Sciatic nerve (tissue), 2 donors: ENCODE measurements at regions not wholly inside any gene's neighbourhood (a gene's known extent, or its start where the extent isn't known, plus 50 kb on each side); places are given as distances from the start of the nearest gene placed in this dataset.
"Not testable (repeated sequence)": the region's sequence is repeated elsewhere in the genome, so short reads cannot be mapped to it uniquely, and the experiment has no call there.

ENCODE experiments used
- ATAC-seq: fragments of 200-7000 bp; cut with Tn5 transposase; one replicate; pipeline ENCODE4 v1.9.1; 2020; ENCODE audit warnings: mild to moderate bottlenecking, moderate library complexity
- DNase-seq: peaks from one replicate; pipeline ENCODE4 v3.0.0-alpha.2; 2020; ENCODE audit warnings: low spot score
- intact Hi-C: fragments of 100-400 bp; cut with DNase I; formaldehyde crosslinking; loops from one replicate; pipeline ENCODE4 v1.14.2; 2022
- donor health status: DM: no; HTN: no; CAD: no.
- donor health status: DM: no; HTN: no; CAD: no.

GRCh38 chr22:47515384-47516125, 753.1 kb downstream of the TBC1D22A start:
- ATAC-seq (no peak), DNase-seq (no peak)
- intact Hi-C loops = no loop called here

DNA sequence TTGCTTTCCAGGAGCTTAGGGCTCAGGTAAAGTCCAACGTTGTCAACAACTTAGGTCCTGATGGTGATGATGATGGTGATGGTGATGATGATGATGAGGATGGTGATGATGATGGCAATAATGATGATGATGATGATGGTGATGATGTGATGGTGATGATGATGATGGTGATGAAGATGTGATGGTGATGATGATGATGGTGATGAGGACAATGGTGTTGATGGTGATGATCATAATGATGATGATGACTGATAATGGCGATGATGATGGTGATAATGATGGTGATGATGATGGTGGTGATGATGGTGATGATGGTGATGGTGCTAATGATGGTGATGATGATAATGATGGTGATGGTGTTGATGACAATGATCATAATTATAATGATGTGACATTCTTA, 750.2 kb downstream of the TBC1D22A start:
- DNase-seq (no peak), ATAC-seq (no peak)
- intact Hi-C loops = no loop called here

GRCh38 chr22:47504962-47505361, 742.5 kb downstream of the TBC1D22A start:
- intact Hi-C loops = no loop called here
- DNase-seq (no peak), ATAC-seq (no peak)

- intact Hi-C loops = no loop called here
- no peak for ATAC-seq
- no peak for DNase-seq
Measured at GRCh38 chr22:47498969-47499495, 736.6 kb downstream of the TBC1D22A start.

- DNase-seq = no peak
- intact Hi-C loops = no loop called here
- ATAC-seq = no peak
Measured at GRCh38 chr22:47497666-47498065, 735.2 kb downstream of the TBC1D22A start.

DNA sequence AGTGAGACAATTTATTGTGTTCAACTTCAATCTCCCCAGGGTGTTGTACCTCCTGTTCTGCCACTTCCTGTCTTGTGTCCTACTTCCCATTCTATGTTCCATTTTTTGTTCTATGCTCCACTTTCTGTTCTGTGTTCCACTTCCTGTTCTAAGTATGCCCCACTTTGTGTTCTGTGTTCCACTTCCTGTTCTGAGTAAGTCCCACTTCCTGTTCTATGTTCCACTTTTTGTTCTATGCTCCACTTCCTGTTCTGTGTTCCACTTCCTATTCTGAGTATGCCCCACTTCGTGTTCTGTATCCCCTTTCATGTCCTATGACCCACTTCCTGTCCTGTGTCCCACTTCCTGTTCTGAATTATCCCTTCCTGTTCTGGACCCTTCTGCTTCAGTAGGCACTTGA, 732.7 kb downstream of the TBC1D22A start:
- intact Hi-C loops = no loop called here
- no peak for ATAC-seq
- no peak for DNase-seq

DNA sequence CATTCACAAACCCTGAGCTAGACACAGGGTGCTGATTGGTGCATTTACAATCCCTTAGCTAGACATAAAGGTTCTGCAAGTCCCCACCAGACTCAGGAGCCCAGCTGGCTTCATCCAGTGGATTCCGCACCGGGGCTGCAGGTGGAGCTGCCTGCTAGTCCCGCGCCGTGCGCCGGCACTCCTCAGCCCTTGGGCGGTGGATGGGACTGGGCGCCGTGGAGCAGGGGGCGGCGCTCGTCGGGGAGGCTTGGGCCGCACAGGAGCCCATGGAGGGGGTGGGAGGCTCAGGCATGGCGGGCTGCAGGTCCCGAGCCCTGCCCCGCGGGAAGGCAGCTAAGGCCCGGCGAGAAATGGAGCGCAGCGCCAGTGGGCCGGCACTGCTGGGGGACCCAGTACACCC, 725.7 kb downstream of the TBC1D22A start:
- ATAC-seq, DNase-seq, intact Hi-C loops: not testable (repeated sequence)

GRCh38 chr22:47486569-47487312, 724.3 kb downstream of the TBC1D22A start:
- DNase-seq (no peak), ATAC-seq (no peak)
- intact Hi-C loops = no loop called here

DNA sequence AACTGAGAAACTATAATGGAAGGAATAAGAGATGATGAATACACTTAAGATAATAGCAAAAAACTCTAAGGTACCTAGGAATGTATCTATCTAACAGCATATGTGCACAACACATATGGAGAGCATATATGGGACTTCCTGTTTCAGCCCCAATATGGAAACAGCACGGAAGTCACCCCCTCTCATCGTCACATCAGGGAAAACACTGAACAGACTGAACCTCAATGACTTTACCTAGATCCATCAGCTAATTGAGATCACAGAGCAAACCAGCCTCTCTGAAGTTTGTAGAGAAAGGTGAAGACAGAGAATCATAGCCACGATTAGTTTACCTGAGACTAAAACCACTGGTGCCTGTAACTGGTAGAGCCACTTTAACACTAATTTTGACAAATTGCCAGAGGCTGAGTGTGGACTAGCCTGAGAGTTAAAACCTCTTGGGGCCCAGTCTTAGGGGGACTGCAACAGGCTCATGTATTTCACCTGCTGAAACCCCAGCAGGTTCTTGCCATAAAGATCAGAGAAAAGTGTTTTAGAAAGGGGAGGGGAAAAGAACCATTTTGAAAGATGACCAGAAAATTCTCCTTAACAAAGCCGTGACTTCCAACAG, 722.6 kb downstream of the TBC1D22A start:
- no peak for DNase-seq
- intact Hi-C loops = no loop called here
- ATAC-seq = no peak

- DNase-seq (no peak), ATAC-seq (no peak)
- intact Hi-C loops = no loop called here
Measured at GRCh38 chr22:47476231-47476630, 713.8 kb downstream of the TBC1D22A start.

GRCh38 chr22:47474895-47475294, 712.4 kb downstream of the TBC1D22A start:
- peak; percentile 90 for ATAC-seq
- no peak for DNase-seq
- intact Hi-C loops = no loop called here

- DNase-seq (no peak), ATAC-seq (no peak)
Measured at GRCh38 chr22:47474464-47474863, 712.0 kb downstream of the TBC1D22A start.

DNA sequence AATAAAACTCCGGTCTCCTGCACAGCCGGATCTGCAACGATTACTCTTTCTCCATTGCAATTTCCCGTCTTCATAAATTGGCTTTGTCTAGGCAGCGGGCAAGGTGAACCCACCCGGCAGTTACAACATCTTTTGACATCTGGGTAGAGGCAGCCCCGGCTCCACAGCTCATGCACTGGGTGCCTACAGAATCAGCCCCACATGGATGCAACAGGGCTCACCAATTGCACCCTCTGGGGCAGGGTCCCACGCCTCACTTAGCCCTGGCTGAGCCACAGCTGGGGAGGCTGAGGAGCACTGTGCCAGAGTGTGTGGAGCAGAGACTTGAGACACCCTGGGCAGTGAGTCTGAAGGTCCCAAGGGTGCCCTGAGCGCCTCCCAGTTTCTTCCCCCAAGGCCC, 710.2 kb downstream of the TBC1D22A start:
- ATAC-seq (no peak), DNase-seq (no peak)
- intact Hi-C loops = no loop called here

More at GRCh38 chr22:47474464-47474863, 712.0 kb downstream of the TBC1D22A start:
- intact Hi-C loops = no loop called here

DNA sequence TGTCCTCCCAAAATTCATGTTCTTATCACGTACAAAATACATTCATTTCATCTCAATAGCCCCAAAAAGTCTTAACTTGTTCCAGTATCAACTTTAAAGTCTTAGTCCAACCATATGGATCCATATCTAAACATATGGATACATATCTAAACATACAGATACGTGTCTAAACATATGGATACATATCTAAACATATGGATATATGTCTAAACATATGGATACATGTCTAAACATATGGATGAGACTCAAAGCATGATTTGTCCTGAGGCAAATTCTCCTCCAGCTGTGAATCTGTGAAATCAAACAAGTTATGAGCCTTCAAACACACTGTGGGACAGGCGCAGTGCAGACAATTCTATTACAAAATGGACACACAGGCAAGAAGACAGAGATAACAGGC, 709.0 kb downstream of the TBC1D22A start:
- intact Hi-C loops = no loop called here
- ATAC-seq = no peak

DNA sequence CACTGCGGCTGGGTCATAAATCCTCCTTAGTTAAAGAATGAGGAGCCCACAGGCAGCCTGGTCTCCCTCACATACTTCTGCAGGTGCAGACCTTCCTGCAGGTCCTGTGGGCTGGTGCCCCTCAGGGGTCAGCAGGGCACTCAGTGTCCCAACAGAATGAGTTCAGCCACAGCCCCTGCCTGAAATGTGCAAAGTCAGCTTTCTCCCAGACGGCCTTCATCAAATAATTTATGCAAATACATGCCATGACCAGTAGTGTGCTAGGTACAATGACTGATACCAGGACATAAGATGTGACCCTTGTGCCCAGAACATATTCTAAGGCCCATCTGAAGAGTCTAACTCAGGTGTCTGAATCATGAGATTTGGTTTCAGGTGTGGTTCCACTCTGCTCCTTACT, 703.4 kb downstream of the TBC1D22A start:
- intact Hi-C loops = no loop called here
- ATAC-seq (no peak), DNase-seq (no peak)

More for the DNA sequence above, 709.0 kb downstream of the TBC1D22A start:
- DNase-seq = no peak

DNA sequence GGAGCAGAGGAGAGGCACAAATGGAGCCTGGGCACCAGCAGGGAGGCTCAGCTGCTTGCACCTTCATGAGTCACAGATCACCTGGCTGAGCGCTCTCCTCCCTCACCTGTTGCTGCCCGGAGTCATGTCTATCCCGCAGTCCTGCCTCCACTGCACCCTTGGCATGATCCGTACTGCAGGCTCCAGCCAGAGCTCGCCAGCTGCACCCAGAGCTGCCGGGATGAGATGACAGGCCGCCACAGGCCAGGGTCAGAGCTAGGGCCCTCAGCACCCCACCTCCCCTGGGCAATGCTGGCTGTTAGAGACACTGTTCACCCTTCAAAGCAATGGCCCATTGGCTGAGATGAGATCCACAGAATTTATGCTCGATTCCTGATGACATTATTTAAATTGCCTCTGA, 702.8 kb downstream of the TBC1D22A start:
- intact Hi-C loops = no loop called here
- ATAC-seq = no peak
- no peak for DNase-seq

- intact Hi-C loops = no loop called here
- ATAC-seq = no peak
- no peak for DNase-seq
Measured at GRCh38 chr22:47463220-47463619, 700.8 kb downstream of the TBC1D22A start.

DNA sequence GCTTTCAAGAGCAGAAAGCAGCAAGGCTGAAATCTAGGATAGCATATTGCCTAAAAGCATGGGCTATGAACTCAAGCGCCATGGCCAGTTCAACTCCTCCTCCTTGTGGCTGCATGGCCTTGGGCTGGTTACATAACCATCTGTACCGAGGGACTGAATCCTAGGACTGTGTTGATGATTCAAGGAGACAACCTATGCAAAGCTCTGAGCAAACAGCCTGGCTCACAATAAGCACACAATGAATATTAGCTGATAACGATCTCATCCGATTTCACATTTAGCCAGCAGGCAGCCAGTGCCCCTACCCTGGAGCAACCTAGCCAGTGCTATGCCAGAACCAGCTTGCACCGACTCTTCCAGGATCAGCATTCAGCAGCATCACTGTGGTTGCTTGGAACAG, 698.4 kb downstream of the TBC1D22A start:
- no peak for DNase-seq
- no peak for ATAC-seq
- intact Hi-C loops = no loop called here

DNA sequence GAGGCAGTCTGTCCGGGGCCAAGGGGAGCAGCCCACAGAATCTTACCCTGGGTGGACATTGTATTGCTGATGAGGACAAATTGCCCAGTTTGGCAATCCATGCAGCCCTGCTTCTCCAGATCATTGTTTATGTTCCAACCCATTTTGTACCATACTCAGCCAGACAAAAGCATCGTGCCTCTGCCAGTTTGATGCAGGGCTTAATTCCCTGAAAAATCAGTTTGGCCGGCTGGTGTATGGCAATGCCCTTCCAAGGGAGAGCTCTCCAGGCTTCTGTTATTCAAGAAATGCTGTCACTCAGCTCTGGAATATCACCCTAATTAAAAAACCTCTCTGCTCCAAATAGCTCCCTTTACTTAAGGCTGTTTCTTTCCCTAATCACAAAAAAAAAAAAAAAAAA, 697.7 kb downstream of the TBC1D22A start:
- intact Hi-C loops = no loop called here
- ATAC-seq (no peak), DNase-seq (no peak)

DNA sequence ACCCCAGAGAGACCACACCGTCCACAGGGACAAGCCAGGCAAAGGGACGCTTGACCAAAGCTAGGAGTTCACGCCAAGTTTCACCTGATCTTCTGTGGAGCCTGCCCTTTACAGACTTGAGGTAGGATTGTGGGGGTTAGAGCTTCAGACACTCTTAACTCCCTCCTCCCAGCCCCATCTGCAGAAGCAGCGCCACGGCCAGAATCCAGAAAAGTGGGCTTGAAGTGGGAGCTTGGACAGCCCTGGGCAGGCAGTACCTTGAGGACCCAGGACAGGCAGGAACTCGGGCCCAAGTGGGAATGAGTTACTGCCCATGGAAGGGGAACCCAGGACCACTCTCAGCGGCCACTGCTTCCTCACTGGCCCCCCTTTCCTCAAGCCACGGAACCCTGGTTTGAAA, 695.9 kb downstream of the TBC1D22A start:
- no peak for DNase-seq
- ATAC-seq = no peak
- intact Hi-C loops = no loop called here
